ENCODE measurements at regions not wholly inside any gene's neighbourhood (a gene's known extent, or its start where the extent isn't known, plus 50 kb on each side); places are given as distances from the start of the nearest gene placed in this dataset.

DNA sequence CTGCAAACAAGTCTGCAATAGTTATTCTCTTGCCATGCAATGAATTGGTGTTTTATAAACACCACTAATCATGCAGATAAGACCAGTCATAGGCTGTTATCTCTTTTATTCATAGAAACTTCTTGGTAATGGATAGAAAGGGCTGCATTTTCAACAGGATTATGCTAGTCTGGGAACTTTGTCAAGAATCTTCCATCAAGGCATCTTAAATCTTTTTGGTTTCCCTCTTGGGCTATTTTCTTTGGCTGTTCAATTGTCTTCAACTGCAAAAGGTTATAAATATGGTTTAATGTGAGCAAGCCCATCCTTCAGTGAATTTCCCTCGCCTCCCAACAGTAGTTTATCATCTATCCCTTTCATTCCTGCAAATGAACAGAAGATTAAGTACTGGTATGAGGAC, 59.0 kb upstream of the MINAR1 start:
- DNase-seq = no peak

DNA sequence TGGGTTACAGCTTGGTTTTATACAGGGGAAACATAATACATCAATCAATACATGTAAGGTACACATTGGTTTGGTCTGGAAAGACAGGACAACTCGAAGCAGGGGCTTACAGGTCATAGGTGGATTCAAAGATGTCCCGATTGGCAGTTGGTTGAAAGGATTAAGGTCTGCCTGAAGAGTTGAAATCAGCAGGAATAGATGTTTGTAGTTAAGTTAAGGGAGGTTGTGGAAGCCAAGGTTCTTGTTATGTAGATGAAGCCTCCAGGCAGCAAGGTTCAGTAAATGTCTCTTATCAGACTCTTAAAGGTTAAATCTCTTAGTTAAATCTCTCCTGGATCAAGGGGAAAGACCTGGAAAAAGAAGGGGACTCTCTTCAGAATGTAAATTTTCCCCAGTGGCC, 58.4 kb upstream of the MINAR1 start:
- no peak for DNase-seq

DNA sequence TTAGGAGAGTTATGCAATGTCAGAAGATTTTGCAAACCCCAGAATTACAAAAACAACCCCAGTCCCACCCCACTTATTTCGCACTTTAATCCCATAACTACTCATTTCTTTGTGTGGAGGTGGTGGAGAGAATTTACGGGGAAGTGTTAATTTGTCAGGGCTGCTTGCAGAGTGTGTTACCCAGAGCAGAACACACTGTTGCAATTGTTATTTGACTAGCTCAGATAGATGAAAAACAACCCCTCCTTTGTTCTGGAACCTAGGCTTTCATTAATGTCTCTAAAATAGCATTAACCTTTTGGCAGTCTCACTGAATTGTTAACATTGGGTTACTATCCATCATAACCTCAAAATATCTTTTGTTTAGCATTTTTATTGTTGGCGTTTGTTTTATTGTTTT, 55.8 kb upstream of the MINAR1 start:
- DNase-seq = no peak

GRCh38 chr15:79378394-79379109, 53.6 kb upstream of the MINAR1 start:
- DNase-seq = no peak

DNA sequence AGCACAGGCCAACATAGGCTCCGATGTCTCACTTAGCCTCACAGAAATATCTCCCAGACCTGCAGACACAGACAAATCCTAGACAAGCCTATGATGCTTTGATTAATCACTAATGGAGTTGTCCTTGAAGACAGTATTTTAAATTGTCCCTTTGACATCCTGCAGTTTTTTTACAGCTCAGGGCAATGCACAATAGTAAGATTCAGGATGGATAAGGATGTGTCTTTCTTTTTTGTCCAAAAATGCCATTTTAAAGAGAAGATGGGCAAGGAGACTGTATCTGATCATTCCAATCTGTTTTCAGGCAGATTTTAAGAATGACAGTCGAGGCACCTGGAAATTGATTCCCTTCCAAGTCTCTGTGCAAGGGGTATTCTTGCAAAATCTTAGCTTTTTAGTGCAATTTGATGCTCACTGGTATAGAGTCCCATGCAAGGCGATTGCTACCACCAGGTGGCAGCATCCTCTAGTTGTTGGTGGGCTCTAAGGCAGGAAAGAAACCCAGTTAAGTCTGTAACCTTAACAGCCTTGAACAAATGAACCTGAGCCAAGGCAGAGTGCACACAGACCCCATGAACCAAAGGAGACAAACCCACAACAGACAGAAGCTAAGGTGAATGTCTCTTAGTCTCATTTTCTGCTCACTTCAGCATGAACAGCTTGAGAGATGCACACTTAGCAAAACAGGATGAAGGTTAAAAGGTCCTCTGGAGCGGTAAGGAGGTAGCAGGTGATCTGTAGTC, 51.2 kb upstream of the MINAR1 start:
- DNase-seq = peak; percentile 49

DNA sequence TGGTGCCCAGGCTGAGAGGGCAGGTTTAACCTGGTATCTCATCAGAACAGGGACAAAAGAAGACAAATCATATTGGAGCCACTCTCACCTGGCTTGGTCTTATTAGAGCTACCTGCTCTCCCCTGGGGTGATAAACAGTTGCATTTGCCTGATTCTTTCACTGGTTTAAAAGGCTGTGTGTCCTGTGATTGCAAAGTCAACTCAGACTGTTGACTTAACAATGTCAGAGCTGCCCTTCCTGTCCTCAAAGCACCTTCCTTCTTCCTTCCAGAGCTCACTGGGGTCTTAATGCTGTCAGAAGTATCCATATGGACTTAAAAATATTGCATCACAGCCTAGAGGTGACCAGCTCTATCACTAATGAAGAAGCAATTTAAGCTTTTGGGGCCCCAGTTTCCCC, 50.5 kb upstream of the MINAR1 start:
- DNase-seq = no peak
